GM20000 (cell line): ENCODE measurements at regions not wholly inside any gene's neighbourhood (a gene's known extent, or its start where the extent isn't known, plus 50 kb on each side); places are given as distances from the start of the nearest gene placed in this dataset.

Source experiments
- DNase-seq: peaks from one replicate; pipeline ENCODE4 v3.0.0; 2012; ENCODE audit warnings: low spot score
- TF ChIP-seq, protein P1 (sequence below): IDR thresholded peaks from 2 replicates; pipeline ENCODE4 v1.5.1; 2012; ENCODE audit warnings: mild to moderate bottlenecking, control low read depth; ENCODE audit errors: extremely low read depth, missing control alignments

DNA sequence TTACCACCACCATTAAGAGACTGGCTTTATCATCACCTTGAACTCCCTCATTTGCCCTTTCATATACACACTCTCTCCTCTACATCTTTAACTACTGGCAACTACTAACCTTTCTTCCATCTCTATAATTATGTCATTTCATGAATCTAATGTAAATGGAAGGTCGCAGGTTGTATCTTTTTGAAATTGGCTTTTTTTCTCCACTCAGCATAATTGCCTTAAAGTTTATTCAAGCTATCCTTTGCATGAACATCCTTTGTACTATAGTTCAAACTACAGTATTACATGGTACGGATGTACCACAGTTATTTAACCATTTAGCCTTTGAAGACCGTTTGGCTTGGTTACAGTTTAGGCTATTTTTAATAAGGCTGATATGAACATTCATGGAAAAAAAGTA is 129.5 kb upstream of the ZNF804A start:
- no peak for DNase-seq
- TF ChIP-seq, protein P1, sequence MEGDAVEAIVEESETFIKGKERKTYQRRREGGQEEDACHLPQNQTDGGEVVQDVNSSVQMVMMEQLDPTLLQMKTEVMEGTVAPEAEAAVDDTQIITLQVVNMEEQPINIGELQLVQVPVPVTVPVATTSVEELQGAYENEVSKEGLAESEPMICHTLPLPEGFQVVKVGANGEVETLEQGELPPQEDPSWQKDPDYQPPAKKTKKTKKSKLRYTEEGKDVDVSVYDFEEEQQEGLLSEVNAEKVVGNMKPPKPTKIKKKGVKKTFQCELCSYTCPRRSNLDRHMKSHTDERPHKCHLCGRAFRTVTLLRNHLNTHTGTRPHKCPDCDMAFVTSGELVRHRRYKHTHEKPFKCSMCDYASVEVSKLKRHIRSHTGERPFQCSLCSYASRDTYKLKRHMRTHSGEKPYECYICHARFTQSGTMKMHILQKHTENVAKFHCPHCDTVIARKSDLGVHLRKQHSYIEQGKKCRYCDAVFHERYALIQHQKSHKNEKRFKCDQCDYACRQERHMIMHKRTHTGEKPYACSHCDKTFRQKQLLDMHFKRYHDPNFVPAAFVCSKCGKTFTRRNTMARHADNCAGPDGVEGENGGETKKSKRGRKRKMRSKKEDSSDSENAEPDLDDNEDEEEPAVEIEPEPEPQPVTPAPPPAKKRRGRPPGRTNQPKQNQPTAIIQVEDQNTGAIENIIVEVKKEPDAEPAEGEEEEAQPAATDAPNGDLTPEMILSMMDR = no peak

DNA sequence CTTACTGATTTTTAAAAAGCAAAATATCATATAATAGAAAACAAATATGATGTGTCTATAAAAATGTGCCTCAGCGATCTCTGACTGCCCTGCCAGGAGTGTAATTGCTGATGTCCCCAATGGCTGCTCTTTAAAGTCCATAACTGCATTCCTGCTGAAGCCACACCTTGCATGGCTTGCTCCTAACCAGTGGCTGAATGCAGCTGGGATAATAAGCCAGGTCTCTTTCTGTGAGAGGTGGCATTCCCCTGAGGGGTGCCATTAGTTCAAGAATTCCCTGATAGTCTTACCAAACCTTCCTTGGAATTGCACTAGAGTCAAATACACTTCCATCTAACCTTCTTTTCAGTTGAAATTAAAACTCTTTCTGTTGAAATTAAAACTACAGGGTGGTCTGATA is 125.8 kb upstream of the ZNF804A start:
- TF ChIP-seq, protein P1 = no peak
- no peak for DNase-seq

DNA sequence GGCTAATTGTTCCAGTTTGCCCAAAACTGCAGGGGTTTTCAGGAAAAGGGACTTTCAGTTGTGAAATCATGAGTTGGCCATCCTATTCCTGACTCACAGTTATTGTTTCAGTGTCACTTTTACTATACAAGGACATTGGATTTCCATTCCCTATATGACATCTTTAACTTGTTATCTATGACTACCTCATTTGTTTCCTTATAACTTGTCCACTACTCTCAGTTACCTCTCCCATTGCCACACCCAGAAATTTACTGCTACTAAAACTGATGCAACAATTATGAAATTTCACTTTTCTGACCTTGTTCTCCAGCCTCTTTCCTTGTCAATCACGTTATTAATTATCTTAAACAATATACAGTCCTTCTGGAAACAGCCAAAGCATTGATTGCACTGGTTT is 116.5 kb upstream of the ZNF804A start:
- TF ChIP-seq, protein P1 = no peak
- no peak for DNase-seq

DNA sequence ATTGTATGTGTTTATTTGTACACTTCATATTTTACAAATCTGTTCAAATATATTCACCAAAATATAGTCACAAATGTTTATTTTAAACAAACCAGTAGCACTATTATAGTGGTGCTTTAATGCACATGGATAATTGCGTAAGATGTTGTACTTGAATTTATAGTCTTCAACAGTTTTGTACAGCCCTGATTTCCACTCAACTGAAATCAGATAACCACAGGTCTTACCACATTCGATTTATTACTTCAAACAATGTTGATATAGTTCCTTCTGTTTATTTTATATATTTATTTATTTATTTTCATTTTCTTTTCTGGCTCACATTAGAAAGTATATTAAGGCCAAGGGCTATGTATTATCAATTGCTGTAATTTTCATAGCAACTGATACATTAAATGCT is 99.4 kb upstream of the ZNF804A start:
- TF ChIP-seq, protein P1 = no peak
- no peak for DNase-seq

DNA sequence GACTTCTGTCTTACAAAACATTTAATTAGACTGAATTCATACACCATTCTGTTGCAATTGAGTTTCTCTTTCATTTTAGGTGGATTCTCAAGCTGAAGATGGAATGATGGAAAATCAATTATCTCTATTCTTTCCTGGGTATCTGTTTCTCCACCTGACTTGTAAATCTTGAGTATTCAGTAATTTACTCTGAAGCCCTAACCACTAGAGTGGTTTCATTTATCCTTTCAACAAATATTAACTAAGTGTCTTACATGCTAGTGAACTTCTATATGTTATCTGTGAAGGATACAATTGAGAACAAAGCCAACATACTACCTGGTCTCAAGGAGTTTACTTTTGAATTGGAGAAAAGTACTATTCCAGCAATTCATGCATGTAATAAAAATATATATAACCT is 94.1 kb upstream of the ZNF804A start:
- DNase-seq = no peak
- TF ChIP-seq, protein P1 = no peak

DNA sequence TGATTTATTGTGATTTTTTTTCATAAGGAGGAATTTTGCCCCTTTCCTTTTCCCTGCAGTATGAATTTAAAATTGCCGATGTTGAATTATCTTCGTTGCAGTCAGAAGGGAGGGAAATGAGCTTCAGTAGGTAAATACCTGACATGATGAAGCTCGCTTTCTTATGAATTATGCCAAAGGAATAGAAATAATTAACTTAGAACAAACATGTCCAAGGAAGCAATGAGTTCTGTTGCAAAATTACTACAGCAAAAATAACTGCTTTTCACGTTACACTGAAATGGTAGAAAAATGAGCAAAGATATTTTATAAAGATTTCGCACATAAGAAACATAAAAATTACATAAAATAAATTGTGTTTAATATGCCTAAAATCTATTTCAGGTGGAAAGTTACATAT is 91.1 kb upstream of the ZNF804A start:
- TF ChIP-seq, protein P1 = no peak
- no peak for DNase-seq

DNA sequence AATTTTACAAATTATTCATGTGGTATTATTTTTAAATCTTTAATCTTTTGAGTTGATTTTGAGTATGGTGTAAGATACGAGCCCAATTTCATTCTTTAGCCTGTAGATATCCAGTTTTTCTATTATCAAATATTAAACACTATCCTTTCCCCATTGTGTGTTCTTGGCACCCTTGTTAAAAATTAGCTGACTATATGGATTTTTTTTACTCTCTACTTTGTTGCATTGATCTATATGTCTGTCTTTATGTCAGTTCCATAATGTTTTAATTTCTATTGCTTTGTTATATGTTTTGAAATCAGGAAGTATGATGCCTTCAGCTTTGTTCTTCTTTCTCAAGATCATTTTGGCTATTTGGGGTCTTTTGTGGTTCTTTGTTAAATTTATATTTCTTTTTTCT is 80.9 kb upstream of the ZNF804A start:
- DNase-seq = no peak

More for the DNA sequence above, 80.9 kb upstream of the ZNF804A start:
- TF ChIP-seq, protein P1 = no peak
